Effector memory CD4-positive, alpha-beta T cell (primary cell): ENCODE measurements at regions not wholly inside any gene's neighbourhood (a gene's known extent, or its start where the extent isn't known, plus 50 kb on each side); places are given as distances from the start of the nearest gene placed in this dataset.

Experiments
- DNase-seq, 3 donors: peaks; one replicate each; pipeline ENCODE4 v3.0.0-alpha.2; 2020
- H3K27ac ChIP-seq: 2 replicates; pipeline ENCODE4 v1.7.0; 2013; ENCODE audit warnings: mild to moderate bottlenecking, low read length, moderate library complexity; ENCODE audit not compliant: insufficient read depth, poor library complexity, severe bottlenecking
- H3K27me3 ChIP-seq: replicated peaks from 2 replicates; pipeline ENCODE4 v1.7.0; 2013; ENCODE audit warnings: mild to moderate bottlenecking, low read length; ENCODE audit not compliant: insufficient read depth, control insufficient read depth, poor library complexity, severe bottlenecking
- H3K36me3 ChIP-seq: 2 replicates; pipeline ENCODE4 v1.7.0; 2013; ENCODE audit warnings: mild to moderate bottlenecking, low read length, moderate library complexity; ENCODE audit not compliant: control insufficient read depth, insufficient read depth
- H3K4me1 ChIP-seq: 2 replicates; pipeline ENCODE4 v1.7.0; 2013; ENCODE audit warnings: low read length, mild to moderate bottlenecking; ENCODE audit not compliant: control insufficient read depth, insufficient read depth, poor library complexity, severe bottlenecking
- H3K4me3 ChIP-seq: 2 replicates; pipeline ENCODE4 v1.7.0; 2013; ENCODE audit warnings: low read length, low read depth, mild to moderate bottlenecking; ENCODE audit not compliant: insufficient read depth, poor library complexity, severe bottlenecking
- H3K9me3 ChIP-seq: 2 replicates; pipeline ENCODE4 v1.7.0; 2013; ENCODE audit warnings: mild to moderate bottlenecking, low read length, moderate library complexity; ENCODE audit not compliant: control insufficient read depth

DNA sequence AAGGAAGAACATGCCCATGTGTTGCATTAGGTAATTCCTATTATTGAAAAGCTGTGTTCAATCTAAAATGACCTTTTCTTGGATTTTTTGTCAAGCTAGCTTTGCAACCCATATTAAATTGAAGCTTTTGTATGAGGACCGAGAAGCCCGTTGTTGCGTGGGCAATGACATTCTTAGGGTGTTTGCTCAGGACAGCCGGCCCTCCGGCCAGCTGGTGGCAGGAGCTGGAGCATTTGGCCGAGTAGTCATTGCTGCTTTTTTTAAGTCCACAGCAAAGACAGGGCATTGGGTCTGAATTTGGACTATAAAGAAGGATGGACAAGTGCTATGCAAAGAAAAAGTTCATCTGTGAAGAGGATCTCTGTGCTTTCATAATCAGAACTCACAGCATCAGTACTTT lies 365.8 kb downstream of the SAMD5 start:
- Histone ChIP-seq H3K36me3 (no peaks in the 10 kb centered on the region), H3K9me3 (no peaks in the 10 kb centered on the region), H3K27me3 (no peaks in the 10 kb centered on the region), H3K27ac (no peak overlapping the region), H3K4me3 (no peak overlapping the region), H3K4me1 (no peaks in the 10 kb centered on the region)
- no peak for DNase-seq

- Histone ChIP-seq H3K9me3 (no peaks in the 10 kb centered on the region), H3K4me3 (no peak overlapping the region), H3K27ac (no peak overlapping the region), H3K36me3 (no peaks in the 10 kb centered on the region), H3K27me3 (no peaks in the 10 kb centered on the region), H3K4me1 (no peaks in the 10 kb centered on the region)
- DNase-seq: no peak
Measured at GRCh38 chr6:147879031-147879580, 370.6 kb downstream of the SAMD5 start.

GRCh38 chr6:147881432-147881831 lies 372.9 kb downstream of the SAMD5 start:
- DNase-seq: no peak

GRCh38 chr6:147888374-147888773 lies 379.9 kb downstream of the SAMD5 start:
- no peak overlapping the region for H3K4me3 ChIP-seq
- H3K36me3 ChIP-seq: no peaks in the 10 kb centered on the region
- no peak for DNase-seq
- no peaks in the 10 kb centered on the region for H3K27me3 ChIP-seq
- no peak overlapping the region for H3K27ac ChIP-seq
- no peaks in the 10 kb centered on the region for H3K4me1 ChIP-seq
- no peaks in the 10 kb centered on the region for H3K9me3 ChIP-seq

More at GRCh38 chr6:147881432-147881831, 372.9 kb downstream of the SAMD5 start:
- Histone ChIP-seq H3K27me3 (no peaks in the 10 kb centered on the region), H3K4me1 (no peaks in the 10 kb centered on the region), H3K36me3 (no peaks in the 10 kb centered on the region), H3K9me3 (no peaks in the 10 kb centered on the region), H3K27ac (no peak overlapping the region), H3K4me3 (no peak overlapping the region)

- Histone ChIP-seq H3K9me3 (no peaks in the 10 kb centered on the region), H3K4me1 (no peaks in the 10 kb centered on the region), H3K27ac (no peak overlapping the region), H3K36me3 (no peaks in the 10 kb centered on the region), H3K4me3 (no peak overlapping the region), H3K27me3 (no peaks in the 10 kb centered on the region)
- no peak for DNase-seq
Measured at GRCh38 chr6:147891671-147892070, 383.2 kb downstream of the SAMD5 start.

GRCh38 chr6:147892476-147892875 lies 384.0 kb downstream of the SAMD5 start:
- no peaks in the 10 kb centered on the region for H3K4me1 ChIP-seq
- DNase-seq: no peak
- no peak overlapping the region for H3K27ac ChIP-seq
- H3K4me3 ChIP-seq: no peak overlapping the region
- H3K27me3 ChIP-seq: no peaks in the 10 kb centered on the region
- H3K36me3 ChIP-seq: no peaks in the 10 kb centered on the region
- no peaks in the 10 kb centered on the region for H3K9me3 ChIP-seq

GRCh38 chr6:147895272-147895671 lies 386.8 kb downstream of the SAMD5 start:
- no peaks in the 10 kb centered on the region for H3K36me3 ChIP-seq
- H3K27ac ChIP-seq: no peak overlapping the region
- no peaks in the 10 kb centered on the region for H3K27me3 ChIP-seq
- no peaks in the 10 kb centered on the region for H3K9me3 ChIP-seq
- H3K4me3 ChIP-seq: no peak overlapping the region
- DNase-seq: no peak
- no peaks in the 10 kb centered on the region for H3K4me1 ChIP-seq

- no peak overlapping the region for H3K27ac ChIP-seq
- H3K27me3 ChIP-seq: no peaks in the 10 kb centered on the region
- H3K4me1 ChIP-seq: no peaks in the 10 kb centered on the region
- DNase-seq: no peak
- H3K9me3 ChIP-seq: no peaks in the 10 kb centered on the region
- H3K4me3 ChIP-seq: no peak overlapping the region
- H3K36me3 ChIP-seq: no peaks in the 10 kb centered on the region
Measured at GRCh38 chr6:147900247-147900830, 391.8 kb downstream of the SAMD5 start.

- DNase-seq: no peak
- no peak overlapping the region for H3K4me3 ChIP-seq
Measured at GRCh38 chr6:147903321-147903720, 394.8 kb downstream of the SAMD5 start.

GRCh38 chr6:147903931-147904330 lies 395.4 kb downstream of the SAMD5 start:
- Histone ChIP-seq H3K4me3 (no peak overlapping the region), H3K4me1 (no peaks in the 10 kb centered on the region), H3K9me3 (no peaks in the 10 kb centered on the region), H3K36me3 (no peaks in the 10 kb centered on the region), H3K27me3 (no peaks in the 10 kb centered on the region), H3K27ac (no peak overlapping the region)
- DNase-seq: no peak

More at GRCh38 chr6:147903321-147903720, 394.8 kb downstream of the SAMD5 start:
- no peaks in the 10 kb centered on the region for H3K36me3 ChIP-seq
- H3K27me3 ChIP-seq: no peaks in the 10 kb centered on the region
- H3K9me3 ChIP-seq: no peaks in the 10 kb centered on the region
- no peaks in the 10 kb centered on the region for H3K4me1 ChIP-seq
- no peak overlapping the region for H3K27ac ChIP-seq
